HepG2 (cell line): ENCODE measurements at regions not wholly inside any gene's neighbourhood (a gene's known extent, or its start where the extent isn't known, plus 50 kb on each side); places are given as distances from the start of the nearest gene placed in this dataset.
A peak's percentile ranks its signal among the peaks of the same experiment; 100 is the strongest.

Experiments
- ATAC-seq: fragments of 200-7000 bp; cut with Tn5 transposase; 3 replicates; pipeline ENCODE4 v1.9.1; 2020; ENCODE audit warnings: mild to moderate bottlenecking, moderate library complexity
- BruUV-seq: library from RNA; stranded (reverse); fragments of 400-500 nt; replicated peaks from 2 replicates; lab custom pipeline; 2021; lab: Mats Ljungman, UMichigan
- CTCF ChIA-PET: fragments of 300-600 bp; formaldehyde crosslinking; extraction: SDS; loops from one replicate; lab custom pipeline; 2021; ENCODE audit warnings: low total read pairs, inconsistent platforms, low intra/inter-chr PET ratio; lab: Yijun Ruan, JAX
- POLR2A ChIA-PET: fragments of 350-600 bp; sonication (Branson Sonifier 250); formaldehyde crosslinking; loops from one replicate; lab custom pipeline; 2020; ENCODE audit warnings: antibody characterized with exemption, inconsistent platforms; lab: Yijun Ruan, JAX
- DNase-seq: peaks from one replicate; pipeline ENCODE4 v3.0.0-alpha.2; 2015; ENCODE audit warnings: low spot score
- FAIRE-seq: peaks from 3 replicates; lab custom pipeline; 2011; peaks lifted over from hg19 to GRCh38; lab: Jason Lieb, UNC
- H2AFZ ChIP-seq: one replicate; pipeline ENCODE4 v1.6.1; 2011; ENCODE audit warnings: low read length, inconsistent platforms
- H3K27ac ChIP-seq: fragments of 300-600 bp; 3 replicates; pipeline ENCODE4 v1.8.0; 2011; ENCODE audit warnings: mixed run types, mild to moderate bottlenecking, mixed read lengths, low read length, inconsistent platforms; ENCODE audit not compliant: insufficient read depth; ENCODE audit errors: extremely low read length
- H3K27me3 ChIP-seq, 2 experiments: fragments of 200-600 bp in 1 of 2; 2 replicates in 1 of 2; 3 replicates in 1 of 2; pipeline versions ENCODE4 v1.6.0 to v1.8.0; 2011; ENCODE audit warnings: low read length in 2 of 2, mild to moderate bottlenecking in 2 of 2, moderate library complexity in 2 of 2, inconsistent platforms in 1 of 2; ENCODE audit not compliant: insufficient read depth in 2 of 2, control insufficient read depth in 1 of 2
- H3K36me3 ChIP-seq, 2 experiments: fragments of 200-600 bp in 1 of 2; replicated peaks in 1 of 2; 2 replicates in 1 of 2; 3 replicates in 1 of 2; pipeline versions ENCODE4 v1.5.1 to v1.8.0; 2011; ENCODE audit warnings: low read length in 2 of 2, inconsistent platforms in 1 of 2; ENCODE audit not compliant: insufficient read depth in 2 of 2, control insufficient read depth in 1 of 2
- H3K4me1 ChIP-seq: 2 replicates; pipeline ENCODE4 v1.5.1; 2012; ENCODE audit warnings: low read length, inconsistent platforms; ENCODE audit not compliant: insufficient read depth
- H3K4me2 ChIP-seq: 2 replicates; pipeline ENCODE4 v1.6.0; 2011; ENCODE audit warnings: low read depth, low read length, inconsistent platforms
- H3K4me3 ChIP-seq, 3 experiments: fragments of 200-600 bp in 1 of 3; sonication (generic), shearing (Covaris generic) in 1 of 3; replicated peaks in 1 of 3; 2 replicates each; pipeline ENCODE4 v1.5.1; 2011 to 2016; ENCODE audit warnings: low read length in 3 of 3, inconsistent platforms in 2 of 3, low read depth in 2 of 3, mild to moderate bottlenecking in 2 of 3, control low read depth in 1 of 3, mixed read lengths in 1 of 3; ENCODE audit not compliant: insufficient read depth in 1 of 3
- H3K79me2 ChIP-seq: one replicate; pipeline ENCODE4 v1.6.1; 2011; ENCODE audit warnings: low read length, inconsistent platforms; ENCODE audit not compliant: insufficient read depth
- H3K9ac ChIP-seq: 2 replicates; pipeline ENCODE4 v1.6.0; 2011; ENCODE audit warnings: mild to moderate bottlenecking, low read depth, low read length, inconsistent platforms; ENCODE audit not compliant: insufficient read depth
- H3K9me3 ChIP-seq: 2 replicates; pipeline ENCODE4 v1.5.1; 2012; ENCODE audit warnings: mild to moderate bottlenecking, low read length
- H4K20me1 ChIP-seq: 2 replicates; pipeline ENCODE4 v1.6.0; 2011; ENCODE audit warnings: inconsistent platforms, mild to moderate bottlenecking, low read length, moderate library complexity; ENCODE audit not compliant: insufficient read depth
- ATF7 ChIP-seq, 2 experiments: fragments of 450-650 bp in 1 of 2; sonication (generic) in 1 of 2; formaldehyde crosslinking in 1 of 2; IDR thresholded peaks; 2 replicates each; pipeline versions ENCODE4 v1.4.0 to v1.6.1; 2016 to 2020; ENCODE audit warnings: antibody characterized with exemption in 1 of 2, mild to moderate bottlenecking in 1 of 2, missing genetic modification reagents in 1 of 2
- ESRRA ChIP-seq: sonication (generic); formaldehyde crosslinking; IDR thresholded peaks from 2 replicates; pipeline ENCODE4 v1.5.1; 2020; ENCODE audit warnings: mild to moderate bottlenecking, low read depth, missing genetic modification reagents
- HCFC1 ChIP-seq: fragments of 150-350 bp; IDR thresholded peaks from 2 replicates; pipeline ENCODE4 v1.6.1; 2014; ENCODE audit warnings: low read depth, low read length
- HNRNPH1 ChIP-seq: fragments of 200-400 bp; formaldehyde crosslinking; optimal IDR thresholded peaks from 2 replicates; pipeline ENCODE3; 2017; ENCODE audit warnings: mild to moderate bottlenecking, low read depth, low read length
- MEIS1 ChIP-seq: sonication (generic); formaldehyde crosslinking; IDR thresholded peaks from 2 replicates; pipeline ENCODE4 v1.9.0; 2021; ENCODE audit warnings: mild to moderate bottlenecking, missing genetic modification reagents, moderate library complexity, borderline replicate concordance
- NFE2L1 ChIP-seq: sonication (generic); formaldehyde crosslinking; IDR thresholded peaks from 2 replicates; pipeline ENCODE4 v1.4.0; 2020; ENCODE audit warnings: missing genetic modification reagents, mild to moderate bottlenecking, borderline replicate concordance
- NFKBIZ ChIP-seq: IDR thresholded peaks from 2 replicates; pipeline ENCODE4 v1.6.1; 2018; ENCODE audit warnings: missing genetic modification reagents, missing compliant biosample characterization
- PRDM10 ChIP-seq: sonication (generic); formaldehyde crosslinking; IDR thresholded peaks from 2 replicates; pipeline ENCODE4 v1.4.0; 2020; ENCODE audit warnings: low read depth, missing genetic modification reagents
- RFXAP ChIP-seq: sonication (generic); formaldehyde crosslinking; IDR thresholded peaks from 2 replicates; pipeline ENCODE4 v1.4.0; 2020; ENCODE audit warnings: missing genetic modification reagents, borderline replicate concordance
- THAP9 ChIP-seq: sonication (generic); formaldehyde crosslinking; IDR thresholded peaks from 2 replicates; pipeline ENCODE4; 2020; ENCODE audit warnings: missing genetic modification reagents, mild to moderate bottlenecking, borderline replicate concordance
- ZBTB34 ChIP-seq: sonication (generic); formaldehyde crosslinking; IDR thresholded peaks from 2 replicates; pipeline ENCODE4 v1.8.0; 2022; ENCODE audit warnings: mild to moderate bottlenecking, missing genetic modification reagents
- ZNF563 ChIP-seq: sonication (generic); formaldehyde crosslinking; IDR thresholded peaks from 2 replicates; pipeline ENCODE4 v1.8.0; 2022; ENCODE audit warnings: mild to moderate bottlenecking, moderate library complexity, missing genetic modification reagents
- WGBS: methylation state at CpG from one replicate; pipeline ENCODE4 v1.1.6; 2017; ENCODE audit warnings: low lambda C conversion rate; 5-methylcytosine and 5-hydroxymethylcytosine counted together
- in situ Hi-C: cut with HindIII; loops from 2 replicates; pipeline ENCODE4 v1.10.0; 2017; ENCODE audit warnings: low pct_unique_long_range_greater_than_20kb; ENCODE audit not compliant: extremely low pct_ligation_motif_present
- intact Hi-C: fragments of 100-400 bp; cut with micrococcal nuclease; formaldehyde crosslinking; loops from one replicate; pipeline ENCODE4 v1.10.0; 2022; ENCODE audit not compliant: unreplicated experiment

GRCh38 chr3:3302964-3303363 lies 123.5 kb upstream of the CRBN start:
- POLR2A ChIA-PET = no interaction called here
- intact Hi-C loops = no loop called here

GRCh38 chr3:3301476-3301875 lies 122.0 kb upstream of the CRBN start:
- ChIA-PET POLR2A (no interaction called here), CTCF (no interaction called here)
- DNase-seq = no peak
- Histone ChIP-seq H3K4me1 (no peaks in the 10 kb centered on the region), H3K36me3 (no peaks in the 10 kb centered on the region), H3K9me3 (no peaks in the 10 kb centered on the region), H3K4me3 (no peak overlapping the region), H3K9ac (no peak overlapping the region), H2AFZ (no peak overlapping the region), H3K4me2 (no peak overlapping the region), H3K27me3 (no peaks in the 10 kb centered on the region), H3K79me2 (no peaks in the 10 kb centered on the region), H4K20me1 (no peaks in the 10 kb centered on the region), H3K27ac (no peak overlapping the region)
- FAIRE-seq = no peak
- intact Hi-C loops (no loop called here), in situ Hi-C loops (no loop called here)
- no peak for ATAC-seq
- WGBS = 0% methylated on average over 1 of the region's 1 CpG
- no TSS peak for BruUV-seq
- TF ChIP-seq THAP9 = no peak
- TF ChIP-seq NFKBIZ = no peak
- TF ChIP-seq ZBTB34 (CRISPR knock-in tag) = no peak
- TF ChIP-seq ZNF563 = no peak
- TF ChIP-seq RFXAP (CRISPR knock-in tag) = no peak
- no peak for TF ChIP-seq HNRNPH1
- TF ChIP-seq MEIS1 = no peak
- TF ChIP-seq ESRRA (CRISPR knock-in tag) = no peak
- TF ChIP-seq PRDM10 (CRISPR knock-in tag) = no peak
- no peak for TF ChIP-seq NFE2L1

More at GRCh38 chr3:3302964-3303363, 123.5 kb upstream of the CRBN start:
- Histone ChIP-seq H2AFZ (no peak overlapping the region), H3K27ac (no peak overlapping the region), H3K4me2 (no peak overlapping the region), H3K27me3 (no peaks in the 10 kb centered on the region), H3K4me3 (no peak overlapping the region), H3K36me3 (no peaks in the 10 kb centered on the region), H3K9ac (no peak overlapping the region), H3K4me1 (no peaks in the 10 kb centered on the region), H3K79me2 (no peaks in the 10 kb centered on the region), H3K9me3 (no peaks in the 10 kb centered on the region), H4K20me1 (no peaks in the 10 kb centered on the region)
- DNase-seq (no peak), FAIRE-seq (no peak), ATAC-seq (no peak)
- peak; percentile 49; the same call in 1 of the 2 replicates for TF ChIP-seq ATF7 (IDR thresholded peaks at IDR 0.05)
- TF ChIP-seq ATF7 (CRISPR knock-in tag; IDR thresholded peaks at IDR 0.05) = no peak
- no peak for TF ChIP-seq HCFC1
- no TSS peak for BruUV-seq
- in situ Hi-C loops = no loop called here
- CTCF ChIA-PET = no interaction called here
- 0% methylated on average over 3 of the region's 3 CpGs for WGBS
